HL-60 (cell line): ENCODE measurements at regions not wholly inside any gene's neighbourhood (a gene's known extent, or its start where the extent isn't known, plus 50 kb on each side); places are given as distances from the start of the nearest gene placed in this dataset.

Source experiments
- DNase-seq, 2 experiments: peaks; one replicate each; pipeline ENCODE4 v3.0.0-alpha.2; 2010 to 2020; ENCODE audit warnings: low read depth in 1 of 2, low spot score in 1 of 2
- H3K27ac ChIP-seq: fragments of 250-450 bp; sonication (Bioruptor Pico); replicated peaks from 2 replicates; pipeline ENCODE4 v1.5.1; 2020; ENCODE audit warnings: mild to moderate bottlenecking, moderate library complexity
- H3K27me3 ChIP-seq: fragments of 250-450 bp; sonication (Bioruptor Pico); 2 replicates; pipeline ENCODE4 v1.5.1; 2021; ENCODE audit warnings: mild to moderate bottlenecking, moderate library complexity; ENCODE audit not compliant: insufficient read depth, poor library complexity, severe bottlenecking
- H3K4me3 ChIP-seq: replicated peaks from 2 replicates; pipeline ENCODE4 v1.5.1; 2011; ENCODE audit warnings: mild to moderate bottlenecking, control low read depth, low read length; ENCODE audit not compliant: insufficient read depth
- CTCF ChIP-seq: IDR thresholded peaks from one replicate; pipeline ENCODE4 v1.5.1; 2011; ENCODE audit warnings: low read length, control low read depth, inconsistent platforms; ENCODE audit not compliant: insufficient read depth
- GABPA ChIP-seq: IDR thresholded peaks from 2 replicates; pipeline ENCODE4 v1.6.1; 2012; ENCODE audit warnings: low read depth
- POLR2AphosphoS5 ChIP-seq: IDR thresholded peaks from 2 replicates; pipeline ENCODE4 v1.6.1; 2012; ENCODE audit warnings: low read depth
- REST ChIP-seq: IDR thresholded peaks from 2 replicates; pipeline ENCODE4 v1.6.1; 2012; ENCODE audit warnings: low read depth; ENCODE audit not compliant: insufficient replicate concordance
- SPI1 ChIP-seq: IDR thresholded peaks from 2 replicates; pipeline ENCODE4 v1.6.1; 2012; ENCODE audit warnings: low read depth, mild to moderate bottlenecking, borderline replicate concordance

GRCh38 chr3:30401971-30402370, 204.4 kb upstream of the TGFBR2 start:
- H3K27ac ChIP-seq, result no peak overlapping the region
- no peak overlapping the region for H3K4me3 ChIP-seq
- H3K27me3 ChIP-seq, result no peaks in the 10 kb centered on the region
- no peak for DNase-seq
- TF ChIP-seq CTCF, result no peak
- no peak for TF ChIP-seq SPI1
- TF ChIP-seq REST, result no peak
- TF ChIP-seq GABPA, result no peak

GRCh38 chr3:30407651-30408050, 198.8 kb upstream of the TGFBR2 start:
- no peak for TF ChIP-seq POLR2AphosphoS5
- no peak for TF ChIP-seq SPI1
- TF ChIP-seq CTCF, result no peak
- TF ChIP-seq REST, result no peak
- no peak for TF ChIP-seq GABPA
- Histone ChIP-seq H3K4me3 (no peak overlapping the region), H3K27ac (no peak overlapping the region), H3K27me3 (no peaks in the 10 kb centered on the region)
- no peak for DNase-seq

GRCh38 chr3:30408105-30408557, 198.3 kb upstream of the TGFBR2 start:
- H3K27ac ChIP-seq, result no peak overlapping the region
- peak in 1 of 2 experiments; percentile 5 for DNase-seq
- no peaks in the 10 kb centered on the region for H3K27me3 ChIP-seq
- TF ChIP-seq CTCF (no peak), POLR2AphosphoS5 (no peak), GABPA (no peak), REST (no peak), SPI1 (no peak)
- no peak overlapping the region for H3K4me3 ChIP-seq
